AG04449 (cell line): ENCODE measurements at regions not wholly inside any gene's neighbourhood (a gene's known extent, or its start where the extent isn't known, plus 50 kb on each side); places are given as distances from the start of the nearest gene placed in this dataset.

Experiments used
- CTCF ChIA-PET: fragments of 350-600 bp; formaldehyde crosslinking; extraction: SDS; loops from one replicate; lab custom pipeline; 2021; ENCODE audit warnings: antibody characterized with exemption; lab: Yijun Ruan, JAX
- POLR2A ChIA-PET: fragments of 400-600, 350-600 bp; formaldehyde crosslinking; extraction: SDS; loops from one replicate; lab custom pipeline; 2020; ENCODE audit warnings: antibody characterized with exemption, inconsistent platforms; lab: Yijun Ruan, JAX
- DNase-seq: peaks from one replicate; pipeline ENCODE4 v3.0.0-alpha.2; 2010; ENCODE audit warnings: low read depth, low spot score
- H3K4me3 ChIP-seq: 2 replicates; pipeline ENCODE4 v1.5.1; 2011; ENCODE audit warnings: low read depth, mild to moderate bottlenecking, control low read depth, low read length
- TF ChIP-seq, protein P1 (sequence below): IDR thresholded peaks from one replicate; pipeline ENCODE4 v1.5.1; 2011; ENCODE audit warnings: mild to moderate bottlenecking, moderate library complexity, low read length, control low read depth, inconsistent platforms; ENCODE audit not compliant: insufficient read depth; ENCODE audit errors: missing control alignments

DNA sequence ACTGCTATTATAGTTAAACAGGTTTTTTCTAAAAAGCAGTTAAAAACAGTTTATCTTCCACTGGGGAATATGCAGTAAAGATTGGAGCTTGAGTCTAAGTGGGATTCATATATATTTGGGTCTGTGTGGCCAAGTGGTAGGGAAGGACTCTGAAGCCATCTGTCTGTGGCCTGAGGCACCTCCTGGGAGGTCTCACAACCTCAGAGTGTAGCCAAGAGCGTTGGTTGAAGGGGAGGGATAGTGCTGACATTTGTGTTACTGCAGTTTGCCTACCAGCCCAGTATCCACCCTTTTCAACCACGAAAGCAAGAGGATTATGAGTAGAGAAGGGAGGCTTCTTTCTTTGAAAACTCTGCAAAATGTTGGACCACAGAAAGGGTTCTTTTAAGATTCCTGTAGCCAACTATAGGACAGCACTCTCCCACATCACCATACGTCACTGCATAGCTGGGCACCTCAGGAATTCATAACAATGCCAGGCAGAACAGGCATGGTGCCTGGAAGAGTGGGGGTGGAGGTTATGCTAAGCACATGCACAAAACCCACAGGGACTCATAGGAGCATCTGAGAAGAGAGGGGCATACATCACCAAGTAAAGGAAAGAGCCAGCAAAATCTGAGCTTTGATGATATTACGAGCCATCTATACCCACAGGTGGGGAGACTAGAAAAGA lies 90.5 kb upstream of the HEY2 start:
- ChIA-PET POLR2A (no interaction called here), CTCF (no interaction called here)
- no peak overlapping the region for H3K4me3 ChIP-seq
- peak; percentile 2 for DNase-seq
- TF ChIP-seq, protein P1, sequence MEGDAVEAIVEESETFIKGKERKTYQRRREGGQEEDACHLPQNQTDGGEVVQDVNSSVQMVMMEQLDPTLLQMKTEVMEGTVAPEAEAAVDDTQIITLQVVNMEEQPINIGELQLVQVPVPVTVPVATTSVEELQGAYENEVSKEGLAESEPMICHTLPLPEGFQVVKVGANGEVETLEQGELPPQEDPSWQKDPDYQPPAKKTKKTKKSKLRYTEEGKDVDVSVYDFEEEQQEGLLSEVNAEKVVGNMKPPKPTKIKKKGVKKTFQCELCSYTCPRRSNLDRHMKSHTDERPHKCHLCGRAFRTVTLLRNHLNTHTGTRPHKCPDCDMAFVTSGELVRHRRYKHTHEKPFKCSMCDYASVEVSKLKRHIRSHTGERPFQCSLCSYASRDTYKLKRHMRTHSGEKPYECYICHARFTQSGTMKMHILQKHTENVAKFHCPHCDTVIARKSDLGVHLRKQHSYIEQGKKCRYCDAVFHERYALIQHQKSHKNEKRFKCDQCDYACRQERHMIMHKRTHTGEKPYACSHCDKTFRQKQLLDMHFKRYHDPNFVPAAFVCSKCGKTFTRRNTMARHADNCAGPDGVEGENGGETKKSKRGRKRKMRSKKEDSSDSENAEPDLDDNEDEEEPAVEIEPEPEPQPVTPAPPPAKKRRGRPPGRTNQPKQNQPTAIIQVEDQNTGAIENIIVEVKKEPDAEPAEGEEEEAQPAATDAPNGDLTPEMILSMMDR, result no peak

DNA sequence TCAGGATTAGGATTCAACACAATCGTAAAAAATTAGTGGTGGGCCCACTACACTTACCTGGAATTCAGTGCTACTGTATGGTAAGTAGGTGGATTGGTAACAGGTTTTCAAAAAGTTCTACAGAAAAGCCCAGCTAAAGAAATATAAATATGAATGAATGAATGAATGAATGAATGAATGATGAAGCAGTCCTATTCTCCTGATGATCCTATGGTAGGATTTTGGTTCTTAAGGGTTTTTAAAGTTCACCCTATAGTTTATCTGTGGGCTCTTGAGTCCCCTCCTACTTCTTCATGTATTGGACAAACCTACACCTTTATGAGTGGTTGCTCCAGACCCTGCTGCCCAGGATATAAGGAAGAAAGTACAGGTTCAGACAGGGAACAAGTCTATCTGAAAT lies 89.5 kb upstream of the HEY2 start:
- H3K4me3 ChIP-seq, result no peak overlapping the region
- TF ChIP-seq, protein P1, result no peak
- POLR2A ChIA-PET, result no interaction called here
- CTCF ChIA-PET, result no interaction called here
- no peak for DNase-seq

DNA sequence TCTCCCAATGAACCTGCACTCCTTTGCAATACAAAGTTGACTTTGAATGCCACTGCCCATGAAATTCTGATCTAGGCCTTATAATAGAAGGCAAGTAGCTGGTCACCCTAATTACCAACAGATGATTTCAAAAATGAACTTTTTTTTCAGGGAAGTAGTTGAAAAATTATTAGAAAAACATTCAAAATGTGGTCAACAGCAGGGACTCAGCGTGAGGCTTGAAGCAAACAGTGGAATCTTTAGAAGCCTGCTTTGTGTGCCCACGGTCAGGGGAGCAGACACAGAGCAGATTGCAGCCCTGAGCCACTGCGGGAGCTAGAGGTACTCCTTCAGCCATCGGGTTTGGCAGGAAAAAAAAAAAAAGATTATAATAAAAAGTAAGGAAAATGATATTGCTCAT lies 87.1 kb upstream of the HEY2 start:
- no peak overlapping the region for H3K4me3 ChIP-seq
- TF ChIP-seq, protein P1, result no peak
- CTCF ChIA-PET, result no interaction called here
- no peak for DNase-seq
- POLR2A ChIA-PET, result no interaction called here

DNA sequence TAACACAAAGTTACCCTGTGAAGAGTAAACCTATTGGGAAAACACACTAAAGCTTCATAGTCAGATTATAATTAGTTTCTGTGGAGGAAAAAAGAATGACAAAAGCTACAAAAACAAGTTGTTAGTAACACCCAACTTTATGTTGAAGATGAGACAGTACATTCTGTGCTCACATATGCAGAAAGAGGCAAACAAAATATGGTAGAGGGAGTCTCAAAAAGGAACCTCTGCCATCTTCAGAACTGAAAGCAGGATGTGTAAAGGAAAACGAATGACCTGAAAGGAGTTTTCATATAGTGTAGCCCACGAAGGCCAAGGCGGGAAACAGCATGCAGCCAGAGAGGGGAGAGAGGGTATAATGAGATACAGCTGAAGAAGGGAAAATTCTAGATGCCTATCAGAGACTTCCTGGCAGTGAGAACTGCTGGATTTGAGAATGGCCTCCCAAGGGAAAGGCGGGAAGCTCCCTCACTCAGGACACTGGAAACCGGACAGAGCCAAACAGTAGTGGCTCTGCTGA lies 84.1 kb upstream of the HEY2 start:
- no peak overlapping the region for H3K4me3 ChIP-seq
- TF ChIP-seq, protein P1, result no peak
- no peak for DNase-seq
- CTCF ChIA-PET, result no interaction called here
- POLR2A ChIA-PET, result no interaction called here

DNA sequence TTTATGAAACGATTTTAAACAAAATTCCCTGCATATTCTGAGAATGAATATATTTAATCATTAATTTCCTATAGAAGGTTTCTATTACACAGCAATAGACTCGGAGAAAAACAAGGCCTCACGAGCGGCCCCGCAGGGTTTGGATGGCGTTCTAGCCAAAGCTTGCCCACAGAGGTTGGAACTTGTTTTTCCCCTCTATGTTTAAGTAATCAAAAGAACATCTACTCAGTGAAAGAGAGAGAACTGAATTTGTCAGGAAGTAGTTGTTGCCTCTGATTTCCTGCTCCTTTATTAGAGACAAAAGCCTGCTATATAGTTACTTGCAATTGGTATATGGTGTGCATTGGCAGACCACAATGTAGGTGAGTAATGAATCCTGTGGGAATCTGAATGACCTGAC lies 82.1 kb upstream of the HEY2 start:
- TF ChIP-seq, protein P1, result no peak
- no peak overlapping the region for H3K4me3 ChIP-seq
- no peak for DNase-seq
- CTCF ChIA-PET, result no interaction called here
- POLR2A ChIA-PET, result no interaction called here

DNA sequence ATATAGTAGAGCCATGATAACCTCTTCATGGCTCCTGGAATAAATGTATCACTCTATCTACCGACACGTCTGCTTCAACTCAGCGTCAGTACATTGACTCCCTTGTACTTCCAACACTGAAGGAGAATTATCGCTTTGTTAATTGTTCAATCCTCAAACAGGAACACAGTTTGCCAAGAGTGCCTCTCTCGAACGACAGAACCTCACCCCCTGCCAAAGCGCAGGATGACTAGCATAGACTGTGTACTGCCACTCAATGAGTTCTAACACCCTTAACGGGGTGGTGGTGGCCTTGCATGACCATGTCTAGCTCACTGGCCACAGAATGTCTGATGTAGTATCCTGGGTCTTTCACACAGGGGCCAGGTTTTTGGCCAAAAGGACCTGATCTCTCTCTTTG lies 81.4 kb upstream of the HEY2 start:
- H3K4me3 ChIP-seq, result no peak overlapping the region
- CTCF ChIA-PET, result no interaction called here
- POLR2A ChIA-PET, result no interaction called here
- no peak for DNase-seq
- TF ChIP-seq, protein P1, result no peak
